ENCODE measurements at regions not wholly inside any gene's neighbourhood (a gene's known extent, or its start where the extent isn't known, plus 50 kb on each side); places are given as distances from the start of the nearest gene placed in this dataset.

- no peak overlapping the region for H3K4me3 Mint-ChIP-seq (ENCODE audit: unreplicated experiment)
- no peaks in the 10 kb centered on the region for H3K36me3 Mint-ChIP-seq (ENCODE audit: low read depth, unreplicated experiment)
- TF ChIP-seq CTCF (IDR thresholded peaks at IDR 0.05; ENCODE audit: unreplicated experiment): no peak
- H3K27me3 Mint-ChIP-seq (ENCODE audit: unreplicated experiment): peaks cover 2% of the 10 kb centered on the region
- H3K4me1 Mint-ChIP-seq (ENCODE audit: unreplicated experiment): peaks cover 18% of the 10 kb centered on the region
- DNase-seq (ENCODE audit: low spot score): no peak
- no peak overlapping the region for H3K27ac Mint-ChIP-seq (ENCODE audit: unreplicated experiment)
- H3K9me3 Mint-ChIP-seq (ENCODE audit: unreplicated experiment): no peaks in the 10 kb centered on the region
Measured at GRCh38 chr10:78925800-78926319, 142.9 kb upstream of the ZMIZ1 start.

GRCh38 chr10:78927257-78927995, 141.3 kb upstream of the ZMIZ1 start:
- TF ChIP-seq CTCF (IDR thresholded peaks at IDR 0.05; ENCODE audit: unreplicated experiment): no peak
- no peak overlapping the region for H3K27ac Mint-ChIP-seq (ENCODE audit: unreplicated experiment)
- no peaks in the 10 kb centered on the region for H3K36me3 Mint-ChIP-seq (ENCODE audit: low read depth, unreplicated experiment)
- H3K27me3 Mint-ChIP-seq (ENCODE audit: unreplicated experiment): peaks cover 2% of the 10 kb centered on the region
- H3K9me3 Mint-ChIP-seq (ENCODE audit: unreplicated experiment): no peaks in the 10 kb centered on the region
- no peak for DNase-seq (ENCODE audit: low spot score)
- peaks cover 20% of the 10 kb centered on the region for H3K4me1 Mint-ChIP-seq (ENCODE audit: unreplicated experiment)
- H3K4me3 Mint-ChIP-seq (ENCODE audit: unreplicated experiment): no peak overlapping the region

- Mint-ChIP-seq H3K27ac (ENCODE audit: unreplicated experiment) (no peak overlapping the region), H3K4me3 (ENCODE audit: unreplicated experiment) (no peak overlapping the region), H3K4me1 (ENCODE audit: unreplicated experiment) (peaks cover 20% of the 10 kb centered on the region), H3K27me3 (ENCODE audit: unreplicated experiment) (peaks cover 2% of the 10 kb centered on the region), H3K9me3 (ENCODE audit: unreplicated experiment) (no peaks in the 10 kb centered on the region), H3K36me3 (ENCODE audit: low read depth, unreplicated experiment) (no peaks in the 10 kb centered on the region)
- no peak for TF ChIP-seq CTCF (IDR thresholded peaks at IDR 0.05; ENCODE audit: unreplicated experiment)
- no peak for DNase-seq (ENCODE audit: low spot score)
Measured at GRCh38 chr10:78928330-78928729, 140.4 kb upstream of the ZMIZ1 start.

GRCh38 chr10:78929541-78929940, 139.2 kb upstream of the ZMIZ1 start:
- peaks cover 20% of the 10 kb centered on the region for H3K4me1 Mint-ChIP-seq (ENCODE audit: unreplicated experiment)
- no peaks in the 10 kb centered on the region for H3K9me3 Mint-ChIP-seq (ENCODE audit: unreplicated experiment)
- no peaks in the 10 kb centered on the region for H3K36me3 Mint-ChIP-seq (ENCODE audit: low read depth, unreplicated experiment)
- H3K27me3 Mint-ChIP-seq (ENCODE audit: unreplicated experiment): peaks cover 5% of the 10 kb centered on the region
- no peak for TF ChIP-seq CTCF (IDR thresholded peaks at IDR 0.05; ENCODE audit: unreplicated experiment)
- H3K4me3 Mint-ChIP-seq (ENCODE audit: unreplicated experiment): no peak overlapping the region
- no peak for DNase-seq (ENCODE audit: low spot score)
- H3K27ac Mint-ChIP-seq (ENCODE audit: unreplicated experiment): no peak overlapping the region

- no peak for TF ChIP-seq CTCF (IDR thresholded peaks at IDR 0.05; ENCODE audit: unreplicated experiment)
- Mint-ChIP-seq H3K27ac (ENCODE audit: unreplicated experiment) (no peak overlapping the region), H3K9me3 (ENCODE audit: unreplicated experiment) (no peaks in the 10 kb centered on the region), H3K36me3 (ENCODE audit: low read depth, unreplicated experiment) (no peaks in the 10 kb centered on the region), H3K4me1 (ENCODE audit: unreplicated experiment) (peaks cover 10% of the 10 kb centered on the region), H3K27me3 (ENCODE audit: unreplicated experiment) (peaks cover 3% of the 10 kb centered on the region), H3K4me3 (ENCODE audit: unreplicated experiment) (no peak overlapping the region)
- DNase-seq (ENCODE audit: low spot score): no peak
Measured at GRCh38 chr10:78931321-78932053, 137.3 kb upstream of the ZMIZ1 start.
